HG03196 (cell line): ENCODE measurements at regions not wholly inside any gene's neighbourhood (a gene's known extent, or its start where the extent isn't known, plus 50 kb on each side); places are given as distances from the start of the nearest gene placed in this dataset.

Experiments used
- ATAC-seq: cut with Tn5 transposase; IDR thresholded peaks from one replicate; pipeline ENCODE4 v1.9.1; 2021; ENCODE audit not compliant: unreplicated experiment

DNA sequence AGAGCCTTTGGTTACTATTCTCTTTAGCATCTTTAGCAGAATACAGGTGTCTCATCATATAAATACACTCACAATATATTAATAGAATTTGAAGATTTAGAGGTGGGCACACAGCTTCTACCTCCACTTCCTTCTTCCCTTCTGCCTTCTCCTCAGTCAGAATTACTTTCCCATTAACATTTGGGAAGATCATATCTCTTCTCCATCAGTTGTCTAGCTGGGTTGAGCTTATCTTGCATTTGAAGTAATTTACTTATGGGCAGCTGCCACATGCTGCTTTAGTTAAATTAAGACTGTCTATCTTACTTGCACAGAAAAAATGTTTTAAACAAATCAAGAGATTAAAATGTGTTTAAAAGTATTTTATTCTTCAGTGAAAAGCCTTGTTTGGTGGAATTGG, 110.1 kb upstream of the ASIC2 start:
- no peak for ATAC-seq

DNA sequence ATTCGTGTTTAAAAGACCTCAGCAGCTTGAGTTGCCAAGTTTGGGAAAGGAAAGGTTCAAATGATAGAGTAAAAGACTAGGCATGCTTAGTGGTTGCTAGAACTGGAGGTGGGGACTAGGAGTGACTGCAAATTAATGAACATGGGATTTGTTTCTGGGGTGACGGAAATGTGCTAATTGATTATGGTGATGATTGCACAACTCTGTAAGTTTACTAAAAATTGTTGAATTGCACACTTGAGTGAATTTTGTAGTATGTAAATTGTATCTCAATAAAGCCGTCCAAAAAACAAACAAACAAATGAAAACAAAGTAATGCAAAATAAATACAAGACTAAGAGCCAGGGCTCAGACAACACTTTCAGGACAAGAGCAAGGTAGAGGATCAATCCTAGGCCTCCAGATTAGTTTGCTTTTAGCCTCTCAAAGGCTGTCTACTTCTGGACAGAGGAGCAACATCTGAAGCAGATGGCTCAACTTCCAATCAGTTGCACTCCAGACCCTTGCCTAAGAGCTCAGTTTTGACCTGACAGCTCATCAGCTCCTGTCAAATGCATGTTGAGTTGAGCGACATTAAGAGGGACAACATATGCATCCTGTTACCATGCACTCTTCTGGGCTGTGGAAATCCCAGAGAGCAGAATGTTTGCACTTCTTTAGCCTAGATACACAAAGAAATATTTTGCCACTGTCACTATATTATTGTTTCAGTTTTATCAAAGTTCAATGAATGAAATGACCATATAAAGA, 111.2 kb upstream of the ASIC2 start:
- no peak for ATAC-seq

DNA sequence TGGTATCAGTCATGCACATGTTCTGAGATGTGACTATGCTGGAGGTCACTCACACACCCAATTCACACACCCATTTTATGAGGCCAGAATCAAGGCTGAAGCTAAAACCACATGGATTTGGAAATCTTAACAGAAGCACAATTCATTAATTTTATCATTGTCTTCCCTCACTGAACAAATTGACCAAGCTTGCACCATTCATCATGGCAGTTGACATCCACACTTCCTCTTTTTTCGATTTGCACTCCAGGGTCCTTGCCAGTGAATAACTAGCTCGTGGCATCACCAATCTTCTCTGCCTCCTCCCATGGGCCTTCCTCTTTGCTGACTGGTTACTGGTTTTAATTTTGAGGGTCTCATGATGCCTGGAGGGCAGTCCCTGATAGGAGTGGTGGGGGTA, 123.0 kb upstream of the ASIC2 start:
- no peak for ATAC-seq

DNA sequence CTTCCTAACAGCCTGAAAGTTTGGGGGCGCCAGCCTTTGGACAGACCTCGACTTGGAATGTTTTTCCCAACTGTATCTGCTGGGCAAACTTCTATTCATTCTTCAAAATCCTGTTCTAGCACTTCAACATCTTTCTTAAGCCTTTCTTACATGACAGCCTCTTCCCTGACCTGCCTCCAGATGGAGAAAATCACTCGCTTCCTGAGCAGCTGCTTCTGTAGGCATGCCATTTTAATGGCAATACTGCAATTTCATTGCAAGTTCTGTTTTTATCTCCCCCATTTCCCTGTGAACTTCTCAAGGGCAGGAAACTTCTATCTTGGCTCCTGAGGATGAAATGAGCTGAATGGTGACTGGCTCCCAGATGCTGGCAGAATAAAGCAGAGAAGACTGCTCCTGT, 128.8 kb upstream of the ASIC2 start:
- no peak for ATAC-seq

DNA sequence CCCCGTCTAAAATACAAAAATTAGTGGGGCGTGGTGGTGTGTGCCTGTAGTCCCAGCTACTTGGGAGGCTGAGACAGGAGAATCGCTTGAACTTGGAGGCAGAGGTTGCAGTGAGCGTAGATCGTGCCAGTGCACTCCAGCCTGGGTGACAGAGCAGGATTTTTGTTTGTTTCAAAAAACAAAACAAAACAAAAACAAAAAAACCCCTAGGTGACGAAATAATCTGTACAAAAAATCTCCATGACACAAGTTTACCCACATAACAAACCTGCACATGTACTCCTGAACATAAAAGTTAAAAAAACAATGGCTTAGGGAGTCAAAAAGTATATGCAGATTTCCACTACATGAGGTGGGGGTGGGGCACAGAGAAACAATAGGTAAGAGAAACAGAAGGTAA, 140.5 kb upstream of the ASIC2 start:
- ATAC-seq = no peak

DNA sequence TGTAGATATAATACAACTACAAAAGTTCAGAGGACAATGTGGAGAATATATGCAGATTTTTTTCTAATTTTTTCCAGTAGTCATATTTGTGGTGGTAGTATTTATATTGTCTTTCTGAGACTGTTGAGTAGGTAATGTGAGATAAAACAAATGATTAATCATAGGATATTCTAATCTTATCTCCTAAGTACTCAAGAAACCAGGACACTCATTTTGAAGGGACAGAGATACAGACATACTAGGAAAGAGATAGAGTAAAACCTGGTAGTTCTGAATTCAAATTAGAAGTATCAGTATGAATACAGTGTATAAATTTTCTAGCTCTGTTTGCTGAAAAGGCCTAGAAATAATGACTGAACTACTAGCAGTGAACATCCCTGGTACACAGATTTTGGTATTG, 141.7 kb upstream of the ASIC2 start:
- ATAC-seq = no peak

DNA sequence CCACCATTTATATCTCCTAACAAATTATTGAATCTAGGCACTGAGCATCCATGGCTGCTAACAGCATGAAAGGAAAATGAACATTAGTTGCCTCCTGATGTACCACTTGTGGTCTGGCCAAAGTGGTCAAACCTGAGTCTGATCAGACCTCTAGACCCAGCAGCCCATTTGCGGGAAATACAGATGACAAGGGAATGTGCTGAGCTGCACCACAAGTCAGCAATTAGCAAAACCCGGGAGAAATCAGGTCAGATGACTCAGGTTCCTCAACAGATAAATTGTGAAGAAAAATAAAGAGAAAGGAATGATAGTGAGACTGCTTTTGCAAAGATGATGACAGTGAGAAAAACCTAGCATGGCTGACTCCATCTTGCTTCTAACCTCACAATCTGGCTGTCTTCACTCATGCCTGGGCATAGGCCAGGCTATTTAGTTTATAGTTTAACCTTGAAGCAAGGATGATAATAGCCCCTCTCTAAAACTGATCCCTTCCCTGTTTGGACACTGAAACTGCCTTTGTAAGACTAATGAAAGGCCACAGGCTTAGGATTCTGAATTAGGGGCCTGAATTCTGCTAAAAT, 142.7 kb upstream of the ASIC2 start:
- ATAC-seq = no peak

DNA sequence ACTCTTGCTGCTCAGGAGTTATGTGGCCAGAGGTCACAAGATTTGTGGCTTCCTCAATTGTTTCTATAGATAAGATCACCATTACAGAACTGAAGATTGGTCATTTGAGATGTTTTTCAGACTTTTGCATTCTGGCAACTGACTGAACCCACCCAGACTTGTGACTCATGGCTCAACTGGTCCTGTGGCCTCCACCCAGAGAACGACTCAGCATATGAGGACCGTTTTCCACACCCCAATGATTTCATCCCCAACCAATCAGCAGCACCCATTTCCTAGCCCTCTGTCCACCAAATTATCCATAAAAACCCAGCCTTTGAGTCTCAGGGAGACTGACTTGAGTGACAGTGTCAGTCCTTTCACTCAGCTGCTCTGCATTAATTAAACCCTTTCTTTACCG, 143.2 kb upstream of the ASIC2 start:
- ATAC-seq = no peak

DNA sequence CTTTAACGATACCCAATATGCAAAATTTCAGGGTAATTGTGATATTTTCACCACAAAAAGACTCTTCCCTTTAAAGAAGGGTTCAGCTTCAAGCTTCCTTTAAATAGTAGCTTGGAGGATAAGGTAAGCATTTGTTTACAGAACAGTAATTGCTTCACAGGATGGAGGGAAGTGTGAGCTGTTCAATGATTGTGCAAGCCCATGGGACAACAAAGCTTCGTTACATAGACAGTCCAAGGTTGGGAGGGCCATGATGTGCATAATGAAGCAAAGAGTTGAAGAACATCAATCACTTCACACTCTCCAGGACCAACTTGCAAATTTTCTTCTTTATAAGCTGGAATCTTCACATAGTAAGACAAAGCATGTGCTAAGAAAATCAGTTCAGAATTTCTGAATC, 145.0 kb upstream of the ASIC2 start:
- no peak for ATAC-seq

DNA sequence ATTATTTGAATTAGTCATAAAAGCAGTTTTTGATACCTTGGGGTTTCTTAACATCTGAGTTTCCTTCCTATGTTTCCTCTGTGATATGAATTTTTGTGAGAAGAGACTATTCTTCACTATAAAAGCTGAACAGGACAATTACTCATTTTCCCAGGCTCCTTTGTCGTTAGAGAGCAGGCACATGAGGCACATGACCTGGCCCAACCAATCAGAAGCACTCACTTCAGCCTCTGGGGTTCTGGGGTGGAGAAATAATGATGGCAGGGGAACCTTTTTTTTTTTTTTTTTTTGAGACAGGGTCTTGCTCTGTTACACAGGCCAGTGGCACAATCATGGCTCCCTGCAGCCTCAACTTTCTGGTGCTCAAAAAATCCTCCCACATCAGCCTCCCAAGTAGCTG, 145.5 kb upstream of the ASIC2 start:
- ATAC-seq = no peak

DNA sequence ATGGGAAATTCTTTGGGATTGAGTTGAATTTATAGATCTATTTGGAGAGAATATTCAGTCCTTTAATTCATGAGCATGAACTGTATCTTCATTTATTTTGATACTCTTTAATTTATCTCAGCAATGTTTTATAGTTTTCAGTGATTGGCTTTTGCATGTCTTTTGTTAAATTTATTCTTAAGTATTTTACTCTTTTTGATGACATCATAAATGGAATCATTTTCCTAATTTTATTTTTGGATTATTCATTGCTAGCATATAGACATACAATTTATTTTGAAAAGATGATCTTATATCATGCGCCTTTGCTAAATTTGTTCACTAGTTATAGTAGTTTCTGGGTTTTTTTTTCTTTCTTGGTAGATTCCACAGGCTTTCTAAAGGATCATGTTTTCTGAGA, 149.2 kb upstream of the ASIC2 start:
- ATAC-seq = no peak

DNA sequence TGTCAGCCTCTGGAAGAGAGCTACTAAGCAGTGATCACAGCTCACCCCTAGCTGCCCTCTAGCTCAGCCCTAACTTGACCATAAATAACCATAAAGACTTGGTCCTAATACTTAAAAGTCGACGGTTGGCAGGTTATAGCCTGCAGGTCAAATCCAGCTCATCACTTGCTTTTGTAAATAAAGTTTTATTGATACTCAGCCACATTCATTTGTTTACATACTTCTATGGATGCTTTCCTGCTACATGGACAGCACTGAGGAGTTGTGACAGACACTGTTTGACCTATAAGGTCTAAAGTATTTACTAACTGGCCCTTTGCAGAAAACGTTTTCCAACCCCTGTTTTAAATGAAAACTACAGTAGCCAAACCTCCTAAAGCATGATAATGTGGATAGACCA, 151.6 kb upstream of the ASIC2 start:
- ATAC-seq = no peak

DNA sequence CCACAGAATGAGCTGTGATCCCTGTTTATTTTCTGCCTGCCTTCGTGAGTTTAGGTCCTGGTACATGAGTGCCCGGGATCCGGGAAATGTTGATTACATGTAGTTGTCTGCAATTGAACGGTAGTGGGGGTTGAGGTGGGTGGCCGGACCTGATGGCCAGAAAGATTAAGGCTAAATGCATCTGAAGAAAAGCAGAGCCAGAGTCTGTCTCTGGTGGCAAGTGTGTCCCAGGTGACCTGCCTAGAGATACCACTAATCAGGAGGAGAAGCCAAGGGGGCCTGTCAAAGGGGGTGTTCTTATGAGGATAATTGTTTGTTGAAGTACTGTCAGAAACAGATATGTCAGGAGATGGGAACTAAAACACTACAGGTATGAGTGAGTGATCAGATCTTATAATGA, 154.0 kb upstream of the ASIC2 start:
- no peak for ATAC-seq

DNA sequence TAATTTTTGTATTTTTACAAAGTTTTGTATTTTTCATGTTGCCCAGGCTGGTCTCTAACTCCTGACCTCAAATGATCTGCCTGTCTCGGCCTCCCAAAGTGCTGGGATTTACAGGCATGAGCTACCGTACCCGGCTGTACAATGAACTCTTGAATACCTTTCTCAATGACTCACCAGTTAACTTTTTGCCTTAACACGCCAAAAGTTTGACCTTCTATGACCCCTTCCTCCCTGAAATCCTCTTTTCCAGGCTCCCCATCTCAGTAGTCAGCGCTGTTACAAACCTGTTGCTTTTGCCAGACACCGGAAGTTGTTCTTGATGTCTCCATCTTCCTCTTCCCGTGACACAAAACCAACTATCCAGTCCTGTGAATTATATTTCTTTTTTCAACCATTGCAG, 158.1 kb upstream of the ASIC2 start:
- ATAC-seq = no peak

DNA sequence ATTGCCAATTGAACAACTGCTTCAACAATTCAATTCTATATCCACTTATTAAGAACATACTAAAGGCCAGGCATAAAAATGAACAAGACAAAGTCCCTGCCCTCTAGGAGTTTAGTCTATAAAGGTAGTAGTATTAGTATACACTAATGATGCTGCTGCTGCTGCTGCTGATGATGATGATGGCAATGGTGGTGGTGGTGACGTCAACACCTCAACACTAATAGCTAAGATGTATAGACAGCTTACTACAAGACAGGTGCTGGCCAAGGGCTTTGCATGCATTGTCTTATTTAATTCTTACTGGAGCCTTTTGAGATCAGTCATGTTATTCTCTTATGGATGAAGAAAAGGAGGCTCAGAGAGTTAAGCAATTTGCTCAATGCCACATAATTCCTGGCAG, 164.4 kb upstream of the ASIC2 start:
- ATAC-seq = no peak

DNA sequence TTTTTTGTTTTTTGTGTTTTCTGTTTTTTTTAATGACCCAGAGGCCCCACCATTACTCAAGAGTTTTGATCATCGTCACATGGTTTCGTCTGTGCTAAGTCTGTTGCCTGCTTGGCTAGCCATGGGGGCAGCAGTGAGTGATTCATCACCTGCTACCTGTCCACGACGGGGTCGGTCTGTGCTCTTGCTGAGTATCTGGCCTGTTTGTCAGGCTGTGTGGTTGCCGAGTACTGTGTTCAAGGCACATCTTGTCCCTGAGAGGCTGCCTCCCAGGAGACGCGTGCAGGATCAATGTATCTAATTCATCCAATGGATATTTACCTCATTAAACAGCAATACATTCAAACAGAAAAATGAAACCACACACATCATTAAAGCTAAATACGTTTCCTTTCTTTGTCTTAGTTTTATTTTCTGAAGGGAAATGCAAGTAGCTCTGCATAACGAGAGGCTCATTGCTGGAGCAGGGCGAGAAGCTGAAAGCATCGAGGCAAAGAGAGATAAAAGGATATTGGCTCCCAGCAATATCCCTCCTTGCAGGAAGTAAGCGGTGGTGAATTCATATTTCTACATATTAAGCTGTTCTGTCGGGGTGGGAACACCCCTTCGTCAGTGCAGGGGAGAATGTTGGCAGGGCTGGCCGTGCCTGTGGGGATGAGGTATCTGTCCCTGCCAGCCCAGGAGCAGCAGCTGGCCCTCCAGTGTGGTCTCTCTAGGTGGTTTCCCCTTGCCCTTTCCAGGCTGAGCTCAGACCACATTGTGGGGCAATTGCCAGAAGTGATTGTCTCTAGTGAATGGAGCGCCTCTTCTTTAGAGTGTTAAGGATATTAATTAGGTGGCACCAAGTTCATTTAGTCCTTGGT, 166.2 kb upstream of the ASIC2 start:
- ATAC-seq = no peak

DNA sequence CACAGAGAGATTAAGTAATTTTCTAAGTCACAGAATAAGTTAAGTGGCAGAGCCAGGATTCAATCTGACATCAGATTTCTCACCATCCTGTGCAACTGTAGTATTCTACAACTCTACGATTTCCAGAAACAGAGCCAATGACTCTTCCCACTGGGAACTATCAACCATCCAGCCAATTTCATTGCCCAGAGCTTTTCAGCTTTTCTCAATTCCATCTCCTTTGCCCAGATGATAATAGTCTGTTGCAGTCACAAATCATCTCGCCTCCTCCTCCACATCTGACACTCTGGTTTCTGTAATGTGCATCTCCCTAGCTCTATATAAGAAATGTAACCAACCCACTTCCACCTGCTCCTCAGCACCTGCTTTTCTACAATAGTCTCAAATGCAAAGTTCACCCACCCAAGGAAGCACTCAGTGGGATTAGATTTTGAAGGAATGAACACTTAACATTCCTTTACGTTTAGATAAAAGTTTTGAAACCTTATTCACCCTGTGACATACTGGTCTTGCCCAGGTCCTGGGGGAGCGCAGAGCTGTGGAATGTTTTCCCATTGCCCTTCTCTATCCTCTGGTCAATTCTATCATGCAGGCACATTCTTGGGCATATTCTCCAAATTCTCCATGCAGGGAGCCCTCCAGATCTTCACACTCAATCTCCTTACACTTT, 167.8 kb upstream of the ASIC2 start:
- ATAC-seq = no peak

DNA sequence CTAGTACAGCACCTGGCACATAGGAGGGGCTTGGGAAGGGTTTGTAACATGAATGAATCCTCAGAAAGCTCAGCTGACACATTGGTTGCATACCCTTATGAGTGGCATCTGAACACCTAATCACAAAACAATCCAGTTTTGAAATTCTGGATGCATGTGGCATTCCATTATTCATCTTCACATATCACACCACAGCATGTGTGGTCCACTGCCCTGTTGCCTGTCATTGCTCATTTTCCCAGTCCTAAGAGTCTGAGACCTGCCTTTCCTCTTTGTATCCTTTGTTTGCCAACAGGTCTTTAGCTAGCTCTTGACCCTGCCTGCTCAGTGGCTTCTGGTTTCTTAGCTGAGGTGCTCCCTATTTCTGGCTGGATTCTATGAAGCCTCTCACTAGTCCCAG, 170.8 kb upstream of the ASIC2 start:
- no peak for ATAC-seq

DNA sequence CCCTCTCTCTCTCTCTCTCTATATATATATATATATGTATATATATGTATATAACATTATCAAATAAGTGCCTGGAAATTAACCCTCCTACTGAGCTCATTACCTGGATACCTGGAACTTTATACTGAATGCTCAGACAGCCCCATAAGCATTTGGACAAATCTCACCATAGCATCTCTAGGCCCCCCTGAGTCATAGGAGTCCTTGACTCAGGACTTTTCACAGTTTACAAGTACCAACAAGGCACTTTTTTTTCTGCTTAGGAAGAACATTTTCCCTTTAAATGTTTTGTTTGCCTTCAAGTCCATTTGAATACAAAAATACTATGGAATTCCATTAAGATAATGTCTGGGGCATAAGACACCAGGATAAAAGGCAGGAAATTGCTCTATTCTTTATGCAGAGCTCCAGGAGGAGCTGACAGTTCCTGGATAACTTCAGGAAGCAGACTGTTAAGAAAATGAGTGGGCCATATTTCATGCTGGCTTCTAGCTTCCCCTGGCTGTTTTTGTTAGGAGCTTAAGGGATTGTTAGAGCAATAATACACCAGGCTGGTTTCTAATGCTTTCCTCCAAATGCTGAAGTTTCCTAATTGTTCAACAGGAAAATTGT, 171.7 kb upstream of the ASIC2 start:
- no peak for ATAC-seq

DNA sequence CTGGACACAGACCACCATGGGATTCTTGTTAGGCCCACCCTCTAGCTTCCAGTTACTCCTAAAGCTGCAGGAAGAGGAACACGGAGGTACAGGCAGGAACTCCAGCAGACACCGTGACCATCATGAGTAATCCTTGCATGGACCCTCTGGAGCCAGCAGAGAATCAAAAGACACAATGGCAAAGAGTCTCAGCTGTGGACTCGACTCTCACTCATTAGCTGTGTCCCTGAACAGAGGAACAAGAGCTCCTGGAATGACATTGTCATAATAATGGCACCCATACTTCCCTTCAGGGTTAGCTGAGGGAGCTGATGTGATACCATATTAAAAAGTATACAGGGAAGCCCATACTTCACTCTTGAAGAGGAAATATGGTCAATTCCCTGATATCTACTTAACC, 176.3 kb upstream of the ASIC2 start:
- ATAC-seq = no peak

DNA sequence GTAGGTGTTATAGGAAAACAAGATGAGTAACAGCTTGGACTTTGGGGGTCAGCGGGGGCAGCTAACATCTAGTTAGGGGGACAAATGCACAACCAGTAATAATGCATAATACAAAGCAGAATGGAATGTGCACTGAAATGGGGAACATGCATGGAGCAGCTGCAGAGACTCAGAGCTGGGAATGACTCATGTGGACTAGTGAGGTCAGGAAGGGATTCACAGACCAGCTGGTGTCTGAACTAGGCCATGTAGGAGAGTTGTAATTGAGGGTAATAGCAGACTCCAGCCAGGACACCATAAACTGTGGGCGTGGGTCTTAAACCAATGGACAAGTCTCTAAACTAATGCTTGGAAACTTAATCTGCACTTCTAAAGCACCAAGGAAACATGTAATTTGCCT, 176.8 kb upstream of the ASIC2 start:
- ATAC-seq = no peak
